UCSD-AML1 (cell line): ENCODE measurements at regions not wholly inside any gene's neighbourhood (a gene's known extent, or its start where the extent isn't known, plus 50 kb on each side); places are given as distances from the start of the nearest gene placed in this dataset.

Source experiments
- DNase-seq: peaks from one replicate; lab custom pipeline; 2025; ENCODE audit not compliant: unreplicated experiment; lab: John Stamatoyannopoulos, UW

DNA sequence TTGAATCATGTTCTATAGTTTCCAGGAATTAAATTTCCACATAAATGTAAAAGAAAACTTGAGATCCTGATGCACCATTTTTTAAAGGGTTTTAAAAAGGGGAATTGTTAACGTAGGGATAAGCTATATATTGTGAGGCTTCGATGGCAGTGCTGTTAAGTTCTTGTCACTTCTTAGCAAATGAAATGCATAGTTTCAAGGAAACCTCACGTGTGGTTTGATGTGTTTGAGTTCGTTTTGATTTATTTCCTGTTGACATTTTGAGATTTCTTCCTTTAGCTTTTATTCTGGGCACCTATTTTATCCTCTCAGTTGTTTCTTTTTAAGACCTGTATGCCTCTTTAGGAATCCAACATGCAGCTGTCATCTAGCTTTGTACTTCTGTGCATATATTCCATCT, 301.0 kb downstream of the DOCK8 start:
- DNase-seq, result no peak

DNA sequence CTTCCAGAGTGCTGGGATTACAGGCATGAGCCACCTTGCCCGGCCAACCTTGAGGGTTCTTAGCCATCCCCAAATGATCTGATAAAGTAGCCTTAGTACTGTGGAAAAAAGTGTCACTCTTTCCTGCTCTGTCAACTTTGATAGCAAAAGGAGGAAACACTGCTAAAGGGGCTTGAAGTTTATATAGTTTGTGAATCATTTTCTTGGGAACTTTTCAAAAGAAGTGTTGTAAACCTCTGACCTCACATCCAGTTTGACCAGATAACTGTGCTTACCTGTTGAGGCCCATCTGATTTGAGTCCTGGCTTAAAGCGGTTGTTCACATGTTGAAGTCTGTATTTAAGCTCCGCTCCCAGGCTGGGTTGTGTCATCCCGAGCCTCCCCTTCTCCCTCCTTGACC, 303.3 kb downstream of the DOCK8 start:
- DNase-seq, result no peak

DNA sequence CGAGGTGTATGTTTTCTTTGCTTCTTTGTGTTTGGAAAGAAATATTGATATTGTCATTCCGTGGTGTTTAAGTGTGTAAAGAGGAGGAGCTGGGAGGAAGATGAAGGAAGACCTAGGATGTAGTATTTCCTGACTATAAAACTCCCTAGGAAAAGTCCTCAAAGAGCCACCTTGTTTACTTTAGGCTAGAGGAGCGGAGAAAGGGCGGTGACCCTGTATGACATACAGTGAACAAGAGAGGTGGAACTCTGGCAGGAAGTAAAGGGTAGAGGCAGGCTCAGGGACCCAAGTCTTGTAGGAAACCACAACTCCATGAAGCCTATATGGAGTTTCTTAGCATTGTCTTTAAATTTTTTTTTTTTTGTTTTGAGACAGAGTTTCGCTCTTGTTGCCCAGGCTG, 303.9 kb downstream of the DOCK8 start:
- DNase-seq, result no peak

DNA sequence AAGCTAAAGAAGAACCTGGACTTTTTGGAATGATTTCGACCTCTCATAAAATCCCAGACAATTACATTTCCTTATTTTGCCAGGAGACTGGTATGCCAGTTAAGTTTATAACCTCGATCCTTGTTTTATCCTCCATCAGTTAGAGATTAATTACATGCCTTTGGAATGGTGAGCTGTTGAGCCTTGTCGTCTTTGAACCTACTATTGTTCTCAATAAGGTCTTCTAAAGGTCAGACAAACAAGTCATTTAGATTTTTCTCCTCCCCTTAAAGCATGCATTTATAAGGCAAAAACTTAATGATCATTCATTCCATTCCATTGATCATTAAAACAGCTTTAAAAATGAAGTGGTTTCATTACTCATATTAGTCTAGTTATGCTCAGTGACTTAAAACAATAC, 304.9 kb downstream of the DOCK8 start:
- no peak for DNase-seq

DNA sequence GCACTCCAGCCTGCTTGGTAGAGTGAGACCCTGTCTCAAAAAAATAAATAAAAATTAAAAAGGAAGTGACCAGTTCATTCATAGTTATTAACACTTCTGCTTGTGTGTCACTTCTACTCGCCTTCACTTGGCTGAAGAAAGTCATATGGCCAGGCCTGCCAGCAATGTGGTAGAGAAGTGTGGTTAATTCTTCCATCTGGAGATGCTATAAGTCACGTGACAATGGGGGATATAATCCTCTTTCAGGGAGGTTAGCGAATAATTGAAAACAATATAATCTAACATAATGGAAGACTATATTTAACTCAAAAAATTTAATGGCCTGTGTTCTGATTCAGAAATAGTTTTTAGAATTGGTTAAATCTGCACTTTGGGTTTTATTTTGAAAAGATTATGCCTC, 305.6 kb downstream of the DOCK8 start:
- no peak for DNase-seq

DNA sequence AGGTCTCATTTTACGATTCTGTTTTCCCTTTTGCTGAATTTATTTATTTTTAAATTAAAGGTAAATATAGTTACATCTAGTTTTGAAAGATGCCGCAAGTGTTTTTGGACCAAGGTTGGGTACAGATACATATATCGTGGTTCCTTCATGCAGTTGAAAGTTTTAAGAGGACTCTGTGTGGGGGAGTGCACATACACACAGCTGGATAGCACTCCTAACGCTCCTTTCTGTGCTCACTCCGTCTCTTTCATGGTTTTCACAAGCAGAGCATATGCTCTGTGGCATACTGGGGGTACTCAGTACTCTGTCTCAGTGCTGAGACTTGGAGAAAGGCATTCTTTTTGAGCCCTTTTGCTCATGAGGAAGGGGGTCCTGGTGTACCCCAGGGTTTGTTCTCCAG, 307.5 kb downstream of the DOCK8 start:
- no peak for DNase-seq

DNA sequence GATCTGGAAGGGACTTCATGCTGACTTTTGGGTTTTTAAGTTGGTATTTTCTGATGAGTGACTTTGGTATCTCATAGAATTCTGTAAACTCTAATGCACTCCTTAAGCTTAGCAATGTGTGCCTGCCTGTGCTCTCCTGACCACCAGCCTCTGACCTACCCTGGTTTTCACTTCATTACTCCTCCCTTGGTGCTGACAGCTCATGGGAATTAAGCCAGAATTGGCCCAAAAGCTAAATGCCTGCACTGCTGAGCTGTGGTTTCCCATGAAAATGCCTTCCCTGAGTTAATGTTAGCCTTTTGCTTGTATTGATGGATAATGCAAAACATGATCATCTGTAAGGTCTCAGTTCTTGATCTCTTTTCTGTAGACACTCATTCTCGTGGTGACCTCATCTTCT, 308.0 kb downstream of the DOCK8 start:
- no peak for DNase-seq

DNA sequence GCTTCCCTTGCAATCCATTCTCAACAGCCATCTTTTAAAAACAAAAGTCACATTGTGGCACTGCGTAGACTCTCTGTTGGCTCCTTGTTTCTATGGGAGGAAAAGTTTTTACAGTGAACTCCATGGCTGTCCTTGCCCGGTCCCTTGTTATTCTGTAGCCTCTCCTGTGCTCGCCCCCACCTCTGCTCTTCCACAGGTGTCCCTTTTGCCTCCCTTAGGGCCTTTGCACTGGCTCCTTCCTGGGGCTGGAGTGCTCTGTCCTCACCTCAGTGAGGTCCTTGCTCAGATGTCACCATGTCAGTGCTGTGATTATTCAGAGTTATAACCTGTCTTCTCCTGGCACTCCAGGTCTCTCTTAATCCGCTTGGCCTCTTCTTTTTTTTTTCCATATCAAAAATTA, 308.8 kb downstream of the DOCK8 start:
- no peak for DNase-seq

DNA sequence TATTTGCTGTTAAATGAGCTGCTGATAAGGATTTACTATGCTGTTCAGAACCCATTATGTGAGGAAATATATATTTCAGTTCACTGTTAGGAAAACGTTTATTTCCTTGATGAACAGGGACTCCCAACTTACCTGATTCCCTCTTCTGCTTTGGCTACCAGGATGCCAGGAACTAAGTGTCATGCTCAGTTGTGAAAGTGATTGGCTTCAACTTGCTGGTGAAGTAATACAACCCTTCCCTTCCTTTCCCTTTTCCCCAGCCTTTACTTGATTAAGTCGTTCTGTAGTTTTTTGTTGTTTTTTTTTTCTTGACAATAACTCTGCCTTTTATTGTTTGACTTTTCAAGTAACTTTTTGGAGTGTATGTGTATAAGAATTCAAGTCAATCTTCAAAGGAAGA, 309.3 kb downstream of the DOCK8 start:
- DNase-seq, result no peak

DNA sequence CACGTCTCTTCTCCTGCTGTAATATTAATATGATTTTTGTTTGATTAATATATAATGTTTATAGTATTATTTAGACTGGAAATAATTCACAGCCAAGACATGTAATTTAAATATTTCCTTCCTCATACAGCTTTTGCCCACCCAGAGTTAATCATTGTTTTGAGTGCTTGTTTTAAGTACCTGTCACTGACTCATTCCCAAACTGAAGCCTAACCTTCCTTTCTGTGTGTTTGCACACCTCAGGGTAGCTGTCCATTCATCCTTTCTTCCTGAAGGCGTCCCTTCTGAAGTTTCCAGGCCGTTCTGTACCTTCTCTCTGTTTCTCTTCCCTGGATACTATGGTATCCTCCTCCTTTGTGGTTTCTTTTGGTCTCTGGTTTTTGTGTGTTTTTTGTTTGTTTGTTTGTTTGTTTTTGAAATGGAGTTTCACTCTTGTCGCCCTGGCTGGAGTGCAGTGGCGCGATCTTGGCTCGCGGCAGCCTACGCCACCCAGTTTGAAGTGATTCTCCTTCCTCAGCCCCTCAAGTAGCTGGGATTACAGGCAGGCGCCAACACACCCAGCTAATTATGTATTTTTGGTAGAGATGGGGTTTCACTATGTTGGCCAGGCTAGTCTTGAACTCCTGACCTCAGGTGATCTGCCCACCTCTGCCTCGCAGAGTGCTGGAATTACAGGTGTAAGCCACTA, 312.4 kb downstream of the DOCK8 start:
- DNase-seq, result no peak

DNA sequence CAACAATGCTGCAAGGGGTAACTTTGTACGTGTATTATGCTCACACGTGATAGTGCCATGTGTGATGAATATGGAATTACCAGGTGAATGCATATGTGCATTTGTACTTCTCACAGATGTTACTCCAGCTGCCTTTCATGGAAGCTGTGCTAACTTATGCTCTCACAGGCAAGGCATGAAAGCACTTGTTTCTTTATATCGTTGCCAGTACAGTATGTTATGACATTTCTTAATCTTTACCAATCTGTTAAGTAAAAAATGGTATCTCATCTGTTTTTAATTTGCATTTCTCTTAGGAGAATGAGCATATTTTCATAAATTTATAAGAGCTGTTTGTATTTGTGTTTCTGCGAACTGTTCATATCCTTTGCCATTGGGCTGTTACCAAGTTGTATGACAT, 311.8 kb upstream of the DMRT1 start:
- no peak for DNase-seq

DNA sequence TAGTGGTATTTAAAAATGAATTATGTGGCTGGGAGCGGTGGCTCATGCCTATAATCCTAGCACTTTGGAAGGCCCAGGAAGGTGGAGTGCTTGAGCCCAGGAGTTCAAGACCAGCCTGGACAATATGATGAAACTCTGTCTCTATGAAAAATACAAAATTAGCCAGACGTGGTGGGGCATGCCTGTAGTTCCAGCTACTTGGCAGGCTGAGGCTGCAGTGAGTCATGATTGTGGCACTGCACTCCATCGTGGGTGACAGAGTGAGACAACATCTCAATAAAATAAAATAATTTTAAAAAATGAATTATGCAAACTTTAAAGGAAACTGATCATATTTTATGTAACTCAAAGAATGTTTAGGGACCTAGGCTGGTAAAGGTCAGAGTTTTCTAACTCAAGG, 310.8 kb upstream of the DMRT1 start:
- no peak for DNase-seq

DNA sequence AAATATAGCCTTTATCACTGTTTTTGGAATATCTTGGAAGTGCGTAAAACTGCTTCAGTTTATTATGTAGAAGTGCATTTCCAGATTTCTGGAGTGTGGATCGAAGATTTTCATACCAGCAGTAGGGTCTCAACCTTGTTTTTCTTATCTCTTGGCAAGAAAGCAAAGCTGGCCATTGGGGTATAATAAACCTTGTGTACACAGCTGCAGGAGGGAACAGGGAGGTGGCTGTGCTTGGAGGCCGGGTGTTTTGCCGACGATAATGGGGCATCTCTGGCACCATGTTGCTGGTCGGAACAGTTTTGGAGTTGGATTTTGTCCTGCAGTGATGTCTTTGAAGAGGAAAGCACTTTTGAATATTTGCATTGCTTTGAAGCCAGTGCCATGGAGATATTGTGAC, 308.8 kb upstream of the DMRT1 start:
- no peak for DNase-seq

DNA sequence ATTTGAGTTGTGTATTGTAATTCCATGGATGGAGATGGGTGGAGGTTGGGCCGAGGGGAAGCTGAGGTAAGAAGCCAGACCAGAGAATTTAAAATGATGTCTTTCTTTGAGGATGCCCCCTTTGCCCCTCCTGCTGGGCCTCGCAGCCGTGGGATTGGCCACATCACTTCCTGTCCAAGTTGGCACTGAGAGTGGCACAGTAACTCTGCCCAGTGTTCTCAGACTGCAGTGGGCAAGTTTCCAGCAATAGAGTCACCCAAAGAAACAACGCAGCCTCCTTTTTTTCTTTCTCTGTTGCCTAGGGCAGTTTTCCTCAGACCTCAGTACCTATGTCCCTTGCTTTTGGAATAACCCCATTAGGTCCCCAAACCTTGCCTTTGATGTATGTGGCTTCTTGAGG, 306.6 kb upstream of the DMRT1 start:
- DNase-seq, result no peak

DNA sequence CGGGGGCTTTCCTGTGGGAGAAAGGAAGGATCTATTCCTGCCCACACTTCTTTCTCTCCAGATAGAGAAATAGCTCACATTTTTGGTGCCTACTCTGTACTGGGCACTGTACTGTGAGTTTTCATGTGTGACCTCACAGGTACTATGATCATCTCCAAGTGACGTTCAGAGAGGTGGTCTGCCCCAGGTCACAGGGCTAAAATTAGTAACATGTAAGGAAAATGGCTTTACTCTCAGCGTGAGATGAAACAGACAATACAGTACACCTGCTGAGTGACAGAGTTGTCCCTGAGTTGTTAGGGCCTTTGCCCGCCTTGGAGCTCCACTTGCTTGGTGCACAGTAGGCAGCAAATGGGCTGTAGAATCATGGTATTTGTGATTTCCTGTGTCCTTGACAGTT, 306.1 kb upstream of the DMRT1 start:
- no peak for DNase-seq

DNA sequence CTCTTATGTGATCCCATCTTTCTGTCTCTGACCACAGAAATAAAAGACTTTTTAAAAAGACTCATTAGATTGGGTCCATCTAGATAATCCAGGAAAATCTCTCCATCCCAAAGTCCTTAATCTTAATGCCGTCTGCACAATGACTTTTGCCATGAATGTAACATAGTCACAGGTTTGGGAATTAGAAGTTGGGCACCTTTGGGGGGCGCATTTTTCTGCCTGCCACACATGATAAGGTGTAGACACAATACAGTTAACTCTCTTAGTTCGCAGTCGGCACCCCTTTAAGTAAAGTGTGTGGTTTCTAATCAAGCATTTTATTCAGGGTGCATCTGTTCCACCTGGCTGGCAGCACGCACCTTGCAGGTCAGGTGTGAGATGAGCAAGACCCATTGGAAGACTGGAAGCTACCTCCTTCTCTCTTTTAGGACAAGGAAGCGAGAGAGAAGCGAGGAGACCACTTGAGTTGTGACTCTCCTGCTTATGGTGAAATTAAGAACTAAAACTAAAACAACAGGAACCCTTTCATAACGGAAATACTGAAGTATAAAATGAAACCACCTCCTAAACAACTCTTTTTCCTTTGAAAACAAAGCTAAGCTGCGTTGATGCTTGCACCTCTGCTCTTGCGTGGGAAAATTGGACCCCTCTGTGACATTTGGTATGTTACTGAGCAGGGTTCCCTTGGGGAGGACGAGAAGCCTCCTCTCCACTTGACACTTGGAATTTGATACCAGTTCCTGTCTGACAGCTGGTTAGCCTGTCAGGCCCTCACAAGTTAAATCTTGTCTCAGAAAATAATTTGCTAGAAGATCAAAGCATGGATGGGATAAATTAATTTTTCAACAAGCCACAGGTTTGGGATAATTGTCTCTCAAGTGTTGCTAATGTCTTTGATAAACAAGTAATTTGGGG, 304.6 kb upstream of the DMRT1 start:
- DNase-seq, result no peak

DNA sequence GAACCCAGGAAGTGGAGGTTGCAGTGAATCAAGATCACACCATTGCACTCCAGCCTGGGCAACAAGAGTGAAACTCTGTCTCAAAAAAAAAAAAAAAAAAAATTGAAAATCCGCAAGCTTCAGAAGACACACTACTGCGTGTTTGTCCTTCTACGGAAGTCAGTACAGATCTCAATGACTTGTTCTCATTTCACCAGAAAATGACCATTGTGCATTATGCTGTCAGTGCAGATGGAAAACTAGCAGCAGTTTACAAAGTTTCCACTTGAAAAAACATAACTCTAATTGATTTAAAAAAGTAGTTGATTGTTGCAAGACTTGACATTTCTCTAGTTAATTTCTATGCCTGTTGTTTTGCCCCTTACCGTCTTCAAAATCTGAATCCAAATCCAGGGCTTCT, 298.0 kb upstream of the DMRT1 start:
- no peak for DNase-seq

DNA sequence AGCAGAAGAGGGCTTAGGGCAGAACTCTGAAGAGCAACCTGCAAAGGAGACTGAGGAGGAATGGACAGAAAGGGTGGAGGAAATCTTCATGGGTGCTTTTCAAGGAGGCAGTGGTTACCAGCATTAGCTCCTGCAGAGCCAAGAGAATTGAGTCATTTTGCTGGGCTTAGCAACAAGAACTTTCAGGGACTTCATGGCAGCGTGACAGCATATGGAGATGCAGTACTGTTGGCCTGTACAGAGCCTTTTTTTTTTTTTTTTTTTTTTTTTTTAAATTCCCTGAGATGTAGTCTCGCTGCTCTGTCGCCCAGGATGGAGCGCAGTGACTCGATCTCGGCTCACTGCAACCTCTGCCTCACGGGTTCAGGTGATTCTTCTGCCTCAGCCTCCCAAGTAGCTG, 296.0 kb upstream of the DMRT1 start:
- no peak for DNase-seq

DNA sequence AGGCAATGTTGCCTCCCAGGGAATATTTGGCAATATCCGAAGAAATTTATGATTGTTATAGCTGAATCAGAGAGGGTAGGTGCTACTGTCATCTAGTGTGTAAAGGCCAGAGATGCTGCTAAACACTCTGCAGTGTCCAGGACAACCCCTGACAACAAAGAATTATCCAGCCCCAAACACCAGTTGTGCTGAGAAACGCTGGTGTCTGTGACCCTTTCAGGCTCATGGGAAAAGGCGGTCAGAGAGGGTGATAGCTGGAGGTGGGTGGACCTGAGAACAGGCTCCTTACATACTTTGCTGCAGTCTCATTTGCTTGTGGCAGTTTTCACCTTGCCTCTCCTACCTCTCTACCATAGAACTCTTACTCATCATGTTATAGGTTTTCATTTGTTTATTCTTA, 295.3 kb upstream of the DMRT1 start:
- DNase-seq, result no peak

DNA sequence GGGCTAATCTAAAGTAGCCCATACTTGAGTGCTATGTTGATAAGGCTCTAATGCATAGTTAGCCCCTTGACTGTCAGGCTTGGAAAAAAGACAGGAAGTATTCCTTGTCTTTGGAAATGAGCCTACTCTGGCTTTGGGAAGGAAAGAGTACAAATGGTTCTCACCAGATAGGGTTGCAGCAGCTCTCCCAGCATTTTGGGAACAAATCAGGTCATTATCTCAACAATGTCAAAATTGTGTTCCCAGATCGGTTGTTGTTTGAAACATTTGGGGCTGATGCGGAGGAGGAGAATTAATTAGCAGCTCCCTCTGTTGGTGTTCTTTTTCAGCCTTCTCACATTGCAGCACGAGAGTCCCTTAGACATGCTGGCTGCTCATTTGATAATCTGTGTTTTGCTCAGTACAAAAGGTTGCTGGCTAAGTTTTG, 294.7 kb upstream of the DMRT1 start:
- no peak for DNase-seq

DNA sequence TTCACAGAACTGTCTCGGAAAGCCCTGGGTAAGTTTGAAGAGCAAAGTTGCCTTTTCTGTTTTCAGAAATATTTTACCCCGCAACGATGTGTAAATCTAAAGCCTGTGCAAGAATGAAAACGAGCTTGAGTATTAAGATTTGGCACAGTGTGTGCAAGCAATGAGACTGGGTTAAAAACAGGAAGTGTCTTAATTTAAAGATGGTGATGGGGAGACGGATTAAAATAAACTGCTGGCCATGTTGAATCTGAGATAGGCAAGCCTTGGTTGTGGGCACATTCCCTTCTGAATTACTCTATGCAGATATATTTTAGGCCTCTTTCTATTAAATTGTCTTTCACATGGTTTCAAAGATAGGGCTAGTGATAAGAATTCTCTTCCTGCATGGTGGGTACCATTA, 294.2 kb upstream of the DMRT1 start:
- no peak for DNase-seq

DNA sequence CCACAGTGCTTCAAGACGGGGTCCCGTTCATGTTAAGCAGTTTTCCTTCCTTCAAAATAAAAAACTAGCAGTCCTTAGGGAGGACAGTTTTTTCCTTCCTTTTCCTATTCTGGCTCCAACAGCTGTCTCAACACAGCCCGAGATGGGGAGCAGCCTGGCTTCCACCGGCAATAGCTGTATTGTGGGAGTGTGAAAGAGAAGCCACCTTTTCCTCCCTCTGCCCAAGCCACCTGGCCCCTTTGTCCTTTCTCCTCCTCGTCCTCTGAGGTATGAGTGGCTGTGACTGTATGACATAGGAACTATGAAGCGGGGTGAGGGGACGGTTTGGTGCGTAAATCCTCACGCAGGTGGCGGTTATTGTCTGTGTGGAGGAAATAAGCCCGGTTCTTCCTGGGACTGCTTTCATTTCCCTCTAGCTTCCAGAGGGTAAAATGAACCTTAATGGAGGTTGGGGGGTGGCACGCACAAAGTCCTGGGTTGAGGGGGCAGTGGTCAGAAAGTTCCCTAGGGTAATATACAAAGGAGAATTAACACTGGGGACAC, 292.0 kb upstream of the DMRT1 start:
- DNase-seq, result no peak
